HG02763 (cell line): ENCODE measurements at regions not wholly inside any gene's neighbourhood (a gene's known extent, or its start where the extent isn't known, plus 50 kb on each side); places are given as distances from the start of the nearest gene placed in this dataset.

Source experiments
- ATAC-seq: cut with Tn5 transposase; IDR thresholded peaks from one replicate; pipeline ENCODE4 v1.9.1; 2021; ENCODE audit warnings: mild to moderate bottlenecking, moderate library complexity; ENCODE audit not compliant: unreplicated experiment

DNA sequence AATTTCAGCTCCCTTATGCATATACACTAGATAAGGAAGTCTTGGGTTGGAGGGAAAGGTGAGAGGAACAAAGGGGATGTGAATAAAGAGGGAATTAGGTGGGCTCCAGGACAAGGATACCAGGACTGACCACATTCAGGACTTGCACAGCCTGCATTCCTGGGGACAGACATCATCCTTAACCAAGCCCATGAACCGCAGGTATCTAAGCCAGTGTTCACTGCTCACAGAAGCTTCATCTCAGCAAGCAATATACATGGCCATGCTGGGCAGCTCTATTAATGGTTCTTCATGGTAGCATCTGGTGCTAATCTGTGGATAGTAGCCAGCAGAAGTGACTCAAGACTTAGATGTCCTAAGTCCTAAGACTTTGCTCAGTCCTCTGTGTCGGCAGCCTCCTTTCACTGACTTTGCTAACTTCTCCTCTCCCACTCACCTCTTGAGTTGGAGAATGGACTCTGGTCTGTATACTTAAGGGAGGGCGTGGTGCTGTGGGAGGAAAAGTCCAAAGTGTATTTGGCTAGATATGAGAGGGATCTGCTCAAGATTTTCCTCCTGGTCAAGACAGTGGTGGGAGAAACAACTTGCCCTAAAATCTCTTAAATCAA lies 136.1 kb downstream of the ASCL1 start:
- ATAC-seq: no peak

DNA sequence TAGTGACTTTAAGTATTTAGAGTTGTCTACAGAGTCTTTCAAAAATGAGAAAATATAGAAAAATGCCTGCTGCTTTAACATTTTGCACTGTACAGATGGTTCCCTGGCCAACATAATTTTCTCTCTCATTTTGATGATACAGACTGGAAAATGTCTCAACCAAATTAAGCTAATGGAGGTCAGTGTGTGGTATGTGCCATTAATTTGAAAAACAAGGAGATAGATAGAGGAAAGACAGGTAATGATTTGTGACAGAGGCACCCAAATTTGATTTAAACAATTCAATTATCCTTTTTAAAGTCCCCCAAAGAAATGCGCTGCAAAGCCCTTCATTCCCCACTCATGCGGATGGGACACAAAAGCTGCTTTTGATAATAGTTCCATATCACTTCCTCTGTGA lies 140.0 kb downstream of the ASCL1 start:
- ATAC-seq: no peak

DNA sequence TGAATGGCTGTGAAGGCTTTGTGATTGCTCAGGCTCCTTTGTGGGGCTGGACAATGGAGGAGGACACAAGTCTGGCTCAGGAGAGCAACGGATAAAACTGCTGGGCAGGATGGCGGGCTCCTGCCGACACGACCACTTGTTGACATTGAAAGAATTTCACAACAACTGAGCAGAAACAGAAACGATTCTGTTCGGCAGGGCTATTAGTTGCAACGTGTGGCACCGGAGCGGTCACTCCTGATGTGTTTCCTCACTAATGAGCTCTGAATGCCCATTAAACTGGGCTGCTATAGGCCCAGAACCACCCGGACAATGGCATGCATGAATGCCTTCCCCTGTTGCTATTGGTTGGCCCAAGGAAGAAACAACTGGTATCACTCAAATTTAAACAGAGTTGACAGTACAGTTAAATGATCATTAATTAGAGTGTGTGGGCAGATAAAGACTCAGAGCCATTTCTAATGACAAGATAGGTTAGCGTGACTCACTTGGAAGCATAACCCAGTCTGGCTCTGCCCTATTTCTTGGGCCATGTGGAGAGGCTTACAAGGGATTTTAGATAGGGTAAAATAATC lies 142.9 kb downstream of the ASCL1 start:
- no peak for ATAC-seq

DNA sequence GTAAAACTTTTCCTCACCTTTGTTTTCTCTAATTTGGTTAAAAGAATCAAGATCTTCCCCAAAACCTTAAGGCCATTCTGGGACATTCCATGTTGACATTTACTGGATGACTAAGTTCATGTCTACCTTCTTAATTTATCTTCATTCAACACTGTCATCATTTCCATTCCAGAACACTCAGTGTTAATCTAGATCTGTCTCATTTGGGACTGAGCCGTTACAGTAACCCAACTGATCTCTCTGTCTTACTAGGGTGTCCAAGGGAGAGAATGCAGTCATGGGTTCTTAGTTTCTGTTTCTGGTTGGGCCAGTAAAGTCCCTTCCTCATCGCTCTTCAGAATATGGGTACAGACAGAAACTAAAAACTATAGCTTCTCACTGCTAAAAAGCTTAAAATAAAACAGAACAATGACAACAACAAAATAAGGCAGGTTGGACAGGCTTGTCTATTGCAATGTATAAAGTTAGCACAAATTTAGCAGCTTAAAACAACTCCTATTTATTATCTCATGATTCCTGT lies 144.8 kb downstream of the ASCL1 start:
- ATAC-seq: peak; percentile 70

DNA sequence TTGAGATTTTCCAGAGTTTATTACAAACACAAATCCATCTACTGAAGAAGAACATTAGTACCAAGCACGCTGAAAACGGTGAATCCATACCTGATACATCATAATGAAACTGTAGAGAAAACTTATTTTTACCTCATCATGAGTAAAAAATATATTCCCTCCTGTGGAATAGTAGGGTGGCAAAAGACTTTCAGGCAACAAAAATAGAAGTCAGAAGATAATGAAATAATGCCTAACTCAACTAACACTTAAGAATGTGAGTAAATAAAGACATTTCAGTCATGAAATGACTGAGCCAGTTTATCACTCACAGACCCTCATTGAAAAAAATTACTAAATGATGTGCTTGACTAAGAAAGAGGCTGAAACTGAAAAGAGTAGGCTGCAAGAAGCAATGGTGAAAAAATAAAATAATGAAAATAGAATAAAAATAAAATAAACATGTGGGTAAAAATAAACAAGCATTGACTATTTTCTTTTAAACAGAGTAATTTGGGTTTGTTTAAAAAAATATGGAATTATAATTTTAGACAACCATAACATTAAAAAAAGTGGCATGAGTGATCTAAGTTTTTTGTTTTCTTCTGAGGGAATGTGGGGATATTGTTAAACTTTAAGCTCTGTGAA lies 148.6 kb downstream of the ASCL1 start:
- peak; percentile 54 for ATAC-seq

DNA sequence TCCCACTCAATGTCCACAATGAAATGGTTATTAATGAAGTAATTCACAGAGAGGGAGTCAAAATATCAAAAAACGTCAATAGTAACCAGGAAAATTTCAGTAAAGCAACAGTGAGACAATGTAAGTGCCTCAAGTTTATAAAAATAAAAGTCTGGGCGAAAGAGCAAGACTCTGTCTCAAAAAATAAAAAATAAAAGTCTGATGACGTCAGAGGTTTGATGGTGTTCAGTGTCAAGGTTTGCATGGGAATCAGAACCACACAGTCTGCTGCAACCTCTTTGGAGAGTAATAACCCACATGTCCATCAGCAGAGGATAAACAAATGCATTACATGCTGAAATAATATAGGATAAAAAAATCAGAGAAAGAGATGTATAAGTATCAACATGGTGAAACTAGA lies 152.4 kb downstream of the ASCL1 start:
- no peak for ATAC-seq

DNA sequence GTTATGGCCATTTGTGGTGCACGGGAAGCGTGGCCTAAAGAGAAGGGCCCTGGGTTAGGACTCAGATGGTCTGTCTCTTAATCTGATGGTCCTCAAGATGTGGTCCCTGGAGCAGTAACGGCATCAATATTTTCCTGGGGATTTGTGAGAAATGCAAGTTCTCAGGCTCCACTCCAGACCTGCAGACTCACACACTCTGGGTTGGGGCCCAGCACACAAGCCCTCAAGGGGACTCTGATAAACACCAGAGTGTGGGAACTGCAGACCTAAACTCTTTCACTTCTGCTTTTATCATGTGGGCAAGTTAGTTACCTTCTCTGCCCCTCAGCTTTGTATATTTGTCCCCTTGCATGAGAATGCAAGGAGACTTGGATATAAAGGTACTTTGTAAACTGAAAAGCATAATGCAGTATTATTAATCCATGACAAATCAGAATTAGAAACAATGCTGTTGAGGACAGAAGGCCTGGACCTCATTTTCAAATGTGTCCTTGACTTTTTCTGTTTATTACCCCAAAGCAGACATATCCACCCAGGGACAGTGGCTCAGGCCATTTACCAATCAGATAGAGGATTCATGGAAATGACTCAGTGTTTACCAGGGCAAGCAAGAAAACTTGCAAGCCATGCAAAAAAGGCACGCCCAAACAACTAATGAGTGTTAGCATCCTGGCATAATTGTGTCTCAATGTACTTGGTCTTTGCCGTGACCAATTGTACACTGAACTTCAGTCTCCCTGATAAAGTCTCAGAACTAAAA lies 157.0 kb downstream of the ASCL1 start:
- peak; percentile 97 for ATAC-seq

DNA sequence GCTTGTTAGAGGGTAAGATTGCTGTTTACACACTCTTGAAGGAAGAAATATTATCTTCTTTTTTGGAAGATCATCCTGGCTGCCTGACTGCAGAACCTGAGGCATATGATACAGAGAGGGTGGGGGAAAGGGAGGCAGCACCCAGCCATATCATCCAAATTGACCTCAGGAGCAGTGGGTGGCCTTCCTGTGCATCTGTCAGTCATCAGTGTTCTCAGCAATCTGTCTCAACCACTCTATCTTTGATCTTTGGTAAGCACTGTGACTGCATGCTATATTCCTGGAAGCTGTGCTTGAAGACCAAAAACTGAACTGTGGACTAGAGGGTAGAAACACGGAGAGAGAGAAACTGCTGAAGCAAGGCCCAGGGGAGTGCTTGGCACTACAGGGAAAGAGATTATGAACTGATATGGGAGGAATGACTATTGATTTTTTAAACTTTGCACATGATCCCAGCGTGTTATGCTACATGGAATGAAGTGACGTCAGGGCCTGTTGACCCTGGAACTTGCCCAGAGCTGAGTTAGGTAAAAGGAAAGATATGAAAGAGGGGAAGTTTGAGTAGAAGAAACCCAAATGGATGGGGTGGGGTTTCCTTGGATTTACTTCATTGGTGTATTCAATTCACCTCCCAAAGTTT lies 171.5 kb downstream of the ASCL1 start:
- ATAC-seq: no peak

DNA sequence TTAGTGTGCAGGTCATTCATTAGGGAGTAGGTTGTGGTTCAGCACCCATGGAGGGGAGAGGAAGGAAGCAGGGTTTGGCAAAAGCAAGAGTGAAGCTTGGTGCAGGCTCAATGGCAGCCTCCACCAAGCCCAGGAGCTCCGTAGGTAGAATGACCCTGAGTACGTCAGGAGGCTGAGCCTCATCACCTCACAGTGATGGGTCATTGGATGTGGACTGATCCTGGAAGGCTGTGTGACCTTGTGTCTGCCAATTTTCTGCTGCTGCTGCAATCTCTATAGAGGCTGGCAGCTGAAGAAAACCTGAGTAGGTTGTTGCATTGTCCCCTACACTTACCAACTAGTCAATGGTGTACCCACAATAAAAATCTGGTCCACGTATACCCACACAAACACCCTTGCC lies 173.1 kb downstream of the ASCL1 start:
- ATAC-seq: no peak

DNA sequence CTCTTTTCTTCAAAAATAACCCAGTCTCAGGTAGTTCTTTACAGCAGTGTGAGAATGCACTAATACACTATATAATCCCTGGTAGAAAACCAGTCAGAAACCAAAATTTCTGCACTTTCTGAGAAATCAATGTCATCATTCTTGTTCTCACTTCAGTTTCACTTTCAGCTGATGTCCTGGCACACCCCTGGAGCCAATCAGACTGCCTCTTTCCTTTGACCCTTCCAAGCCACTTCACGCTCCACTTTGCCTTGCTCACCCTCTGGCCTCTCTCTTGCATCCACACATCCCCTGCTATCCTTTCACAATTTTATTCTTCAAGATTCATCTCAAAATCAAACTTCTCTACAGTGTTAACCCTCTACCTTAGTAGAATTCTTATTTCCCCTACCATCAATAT lies 181.1 kb downstream of the ASCL1 start:
- no peak for ATAC-seq

DNA sequence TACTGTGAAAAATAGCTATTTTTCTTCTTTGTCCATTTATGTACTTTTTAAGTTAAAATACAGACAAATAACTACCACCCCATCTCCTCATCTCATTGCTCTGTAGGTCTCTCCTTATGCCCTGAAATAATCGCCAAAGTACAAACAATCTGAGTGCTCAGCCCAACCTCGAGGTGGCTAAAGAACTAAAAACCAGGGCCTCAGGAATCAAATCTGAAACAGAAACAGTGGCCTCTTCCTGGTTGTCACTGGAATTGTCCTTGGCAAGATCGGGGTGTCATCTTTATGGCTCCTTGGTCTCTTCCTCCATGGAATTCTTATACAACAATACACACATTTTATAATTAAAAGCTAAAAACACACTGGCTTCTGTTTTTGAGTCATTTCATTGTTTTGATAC lies 182.4 kb downstream of the ASCL1 start:
- no peak for ATAC-seq

DNA sequence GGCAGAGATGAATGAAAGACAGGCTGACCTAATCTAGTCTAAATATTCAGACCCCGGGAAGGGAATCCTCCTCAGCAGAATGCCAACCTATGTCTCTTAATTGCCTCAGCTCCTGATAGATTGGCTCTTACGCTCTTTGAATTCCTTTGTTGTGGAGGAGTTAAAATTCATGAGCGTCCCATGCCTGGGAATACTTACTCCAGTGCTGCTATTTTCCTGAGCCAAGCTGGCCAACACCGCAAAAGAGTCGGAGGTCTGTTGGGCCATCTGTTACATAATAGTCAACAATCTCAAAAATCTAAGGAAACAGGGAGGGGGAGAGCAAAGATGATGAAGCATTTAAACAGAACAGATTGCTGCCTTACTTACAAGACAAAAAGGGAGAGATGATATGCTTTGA lies 182.8 kb downstream of the ASCL1 start:
- no peak for ATAC-seq

DNA sequence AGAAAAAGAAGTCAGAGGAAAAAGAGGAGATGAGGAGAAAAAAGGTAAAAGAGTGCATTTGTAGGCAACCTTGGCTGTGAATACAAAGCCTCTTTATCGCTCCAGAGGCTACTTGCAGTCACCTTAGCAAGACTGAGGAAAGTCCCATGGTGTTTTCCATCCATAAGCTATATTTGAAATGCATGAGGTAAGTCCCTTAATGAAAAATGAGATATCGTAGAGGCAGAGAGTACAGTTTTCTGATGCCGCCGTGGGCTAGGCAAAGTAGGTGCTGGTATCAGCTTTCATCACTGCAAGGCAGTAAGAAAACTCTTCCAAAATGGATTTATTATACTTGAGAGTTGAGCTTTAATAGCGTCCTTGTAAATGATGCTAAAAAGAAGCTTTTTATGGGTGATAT lies 186.8 kb downstream of the ASCL1 start:
- no peak for ATAC-seq

DNA sequence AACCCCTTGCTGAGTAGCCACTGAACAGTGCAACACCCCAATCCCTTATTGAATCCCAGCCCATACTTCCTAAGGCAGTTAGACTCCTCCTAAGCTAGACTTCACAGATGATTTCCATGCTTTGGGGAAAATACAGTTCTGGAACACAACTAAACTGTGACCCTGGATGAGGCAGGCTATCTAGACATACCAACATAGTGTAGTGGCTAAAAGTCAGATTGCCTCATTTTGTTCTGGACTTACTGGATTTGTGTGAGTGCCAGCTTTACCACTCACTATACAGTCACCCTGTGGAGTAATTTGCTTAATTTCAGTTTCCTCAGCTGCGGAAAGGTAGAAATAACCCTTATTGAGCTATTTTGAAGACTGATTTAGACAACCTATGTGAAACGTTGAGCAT lies 203.1 kb downstream of the ASCL1 start:
- no peak for ATAC-seq

DNA sequence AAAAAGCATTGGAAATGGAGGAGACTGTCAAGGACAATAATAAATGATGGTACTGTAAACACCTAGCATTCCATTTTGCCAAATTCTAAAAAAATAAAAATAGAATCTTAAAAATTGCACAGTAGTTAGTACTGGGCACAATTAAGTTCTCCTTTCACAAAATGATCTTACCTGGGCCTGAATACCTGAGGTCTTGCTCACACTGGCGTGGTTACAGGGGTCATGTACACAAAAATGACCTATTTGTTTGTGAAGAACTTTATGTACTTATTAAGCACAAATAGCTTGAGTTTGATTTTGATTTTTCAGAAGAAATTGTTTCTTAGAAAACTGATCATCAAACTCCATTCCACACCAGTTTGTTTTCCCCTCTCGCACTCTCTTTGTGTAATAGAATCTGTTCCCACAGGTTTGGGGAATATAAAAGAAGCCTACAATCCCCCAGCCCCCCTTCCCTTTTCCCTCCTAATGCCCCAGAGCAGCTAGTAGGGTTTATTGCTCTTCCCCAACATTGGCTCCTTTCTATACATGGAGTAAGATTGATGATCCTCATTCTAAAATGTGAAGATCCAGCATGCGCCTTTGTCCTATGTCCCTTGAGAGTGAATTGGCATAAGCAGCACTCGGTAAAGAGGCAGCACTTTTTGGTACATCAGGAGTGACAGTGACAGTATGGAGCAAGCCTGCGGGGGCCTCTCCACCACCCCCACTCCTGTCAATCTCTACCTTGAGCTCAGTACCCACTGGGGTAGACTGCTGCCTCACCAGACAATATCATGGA lies 204.3 kb downstream of the ASCL1 start:
- ATAC-seq: no peak

DNA sequence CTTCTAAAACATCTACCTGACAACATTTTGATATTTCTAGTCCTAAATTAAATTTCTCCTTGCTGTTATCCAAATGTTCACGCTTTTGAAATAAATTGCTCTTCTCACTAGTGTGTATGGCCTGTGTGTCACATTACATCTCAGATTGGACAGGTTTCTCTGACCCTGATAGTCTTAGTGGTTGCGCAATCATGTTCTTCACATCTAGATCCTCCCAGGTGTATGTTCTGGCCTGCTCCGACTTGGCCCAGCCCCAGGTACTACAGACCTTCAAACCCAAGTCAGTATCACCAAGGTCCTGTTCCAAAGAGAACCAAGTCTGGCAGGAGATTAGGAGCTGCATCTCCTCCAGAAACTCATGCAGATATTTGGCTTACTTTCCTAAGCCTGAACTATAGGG lies 209.5 kb downstream of the ASCL1 start:
- ATAC-seq: no peak

DNA sequence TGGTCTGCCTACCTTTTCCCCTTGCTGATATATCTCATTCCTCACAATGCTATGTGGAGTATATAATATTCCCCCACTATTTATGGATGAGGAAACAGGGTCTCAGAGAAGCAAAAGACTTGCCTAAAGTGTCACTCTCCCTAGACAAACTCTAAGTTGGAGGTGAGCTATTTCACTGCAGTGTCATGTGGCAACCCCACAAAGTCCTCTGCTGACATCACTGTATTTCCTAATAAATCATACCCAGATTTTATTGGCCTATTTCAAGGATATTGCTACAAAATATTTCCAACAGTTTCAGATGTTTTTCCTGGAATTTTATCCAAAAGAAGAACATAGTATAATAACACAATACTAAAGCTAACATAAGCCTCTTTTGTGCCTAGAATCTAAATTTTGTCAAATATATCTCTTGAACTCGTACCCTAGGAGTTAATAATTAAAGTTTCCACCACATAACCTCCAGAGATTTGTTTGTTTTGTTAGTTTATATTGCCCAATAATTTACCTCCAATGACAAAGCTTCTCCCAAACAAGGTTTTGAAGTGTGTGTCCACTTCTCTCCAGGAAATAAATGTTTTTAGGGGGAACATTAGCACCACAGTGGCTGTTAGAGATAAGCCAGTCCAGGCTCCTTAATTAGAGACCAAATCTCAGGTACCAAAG lies 215.1 kb downstream of the ASCL1 start:
- no peak for ATAC-seq

DNA sequence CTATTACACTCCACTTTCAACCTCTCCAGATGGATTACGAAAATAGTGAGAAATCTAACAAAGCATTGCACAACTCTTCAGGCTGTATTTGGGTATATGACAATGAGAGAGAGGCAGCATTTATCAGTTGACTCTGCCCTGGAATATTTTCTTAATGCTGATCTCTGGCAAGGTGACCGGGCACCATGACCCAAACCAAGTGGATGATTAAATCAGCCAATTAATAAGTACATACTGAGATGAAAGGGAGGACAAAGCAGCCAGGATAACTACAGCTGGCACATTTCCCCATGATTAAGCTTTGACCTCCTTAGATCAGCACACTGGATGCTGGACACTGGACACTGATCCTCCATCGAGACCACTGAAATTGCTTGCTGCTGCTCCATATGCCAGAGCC lies 218.2 kb downstream of the ASCL1 start:
- ATAC-seq: no peak

DNA sequence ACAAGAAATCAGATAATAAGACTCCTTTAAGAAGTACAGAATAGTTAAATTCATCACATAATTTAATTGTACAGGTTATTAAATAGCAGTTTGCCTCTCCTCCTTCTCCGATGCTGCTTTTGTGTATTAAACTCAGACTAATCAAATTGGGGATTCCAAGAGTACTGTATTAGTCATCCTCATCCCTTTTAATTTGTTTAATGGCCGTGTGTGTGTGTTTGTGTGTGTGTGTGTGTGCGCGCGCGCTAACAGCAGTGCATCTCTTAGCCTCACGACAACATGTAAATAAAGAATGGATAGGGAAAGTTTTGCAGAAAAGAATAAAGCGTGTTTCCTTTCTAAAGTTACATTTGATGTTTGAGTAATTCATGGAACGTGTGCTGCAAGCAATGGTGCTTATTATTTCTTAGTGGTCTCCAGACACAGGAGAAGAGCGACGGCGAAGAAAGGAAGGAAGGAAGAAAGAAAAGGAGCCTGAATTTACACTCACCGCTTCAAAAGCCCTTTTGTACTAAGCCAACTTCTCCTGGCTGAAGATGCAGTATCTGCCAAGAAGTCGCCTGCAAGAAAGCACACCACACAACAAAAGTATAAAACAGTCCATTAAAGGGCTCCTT lies 220.3 kb downstream of the ASCL1 start:
- no peak for ATAC-seq
